M059J (cell line): ENCODE measurements at regions not wholly inside any gene's neighbourhood (a gene's known extent, or its start where the extent isn't known, plus 50 kb on each side); places are given as distances from the start of the nearest gene placed in this dataset.
A peak's percentile ranks its signal among the peaks of the same experiment; 100 is the strongest.

Source experiments
- DNase-seq: peaks from one replicate; pipeline ENCODE4 v3.0.0-alpha.2; 2012; ENCODE audit warnings: low read depth

DNA sequence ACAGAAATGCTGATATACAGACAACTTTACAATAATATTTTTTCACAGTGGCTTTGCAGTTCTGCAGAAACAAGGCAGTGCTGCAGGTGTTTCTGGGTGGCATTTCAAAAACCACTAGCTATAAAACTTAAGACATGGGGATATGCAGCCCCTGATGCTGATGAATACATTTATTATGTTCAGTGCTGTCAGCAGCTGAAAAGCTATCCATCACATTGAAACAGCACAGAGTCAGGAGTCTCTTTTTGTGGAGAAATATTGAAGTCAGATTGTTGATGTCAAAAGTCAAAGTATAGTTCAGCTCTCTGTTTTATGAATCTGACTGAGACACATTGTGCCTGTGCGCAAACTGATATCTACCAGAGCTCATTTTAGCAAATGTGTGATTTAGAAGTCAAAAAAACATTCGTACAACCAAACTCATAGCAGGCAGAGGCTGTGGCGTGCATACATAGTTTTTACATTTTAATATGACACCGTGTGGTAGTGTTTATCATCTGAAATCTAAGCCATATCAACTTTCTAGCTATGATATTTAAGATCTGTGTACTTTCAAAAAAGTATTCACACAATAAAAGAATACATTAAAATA, 467.6 kb downstream of the PRKD1 start:
- DNase-seq = no peak

DNA sequence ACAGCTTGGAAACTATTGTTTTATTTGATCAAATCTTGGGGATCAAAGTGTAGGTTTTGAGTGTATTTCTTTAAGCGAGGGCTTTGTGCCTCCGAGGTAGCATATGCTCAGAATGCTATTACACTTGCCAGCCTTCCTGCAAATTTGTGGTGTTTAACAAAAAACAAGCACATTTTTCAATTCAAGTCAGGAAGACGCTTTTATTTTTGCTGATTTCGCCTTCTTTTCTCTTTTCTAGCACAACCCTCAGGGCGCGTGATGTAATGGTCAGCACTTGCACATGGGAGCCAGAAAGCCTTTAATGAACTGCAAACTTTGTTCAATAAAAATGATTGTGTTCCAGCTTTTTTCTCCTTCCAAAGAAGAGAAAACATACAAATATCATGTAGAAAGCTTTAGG, 466.5 kb downstream of the PRKD1 start:
- no peak for DNase-seq

DNA sequence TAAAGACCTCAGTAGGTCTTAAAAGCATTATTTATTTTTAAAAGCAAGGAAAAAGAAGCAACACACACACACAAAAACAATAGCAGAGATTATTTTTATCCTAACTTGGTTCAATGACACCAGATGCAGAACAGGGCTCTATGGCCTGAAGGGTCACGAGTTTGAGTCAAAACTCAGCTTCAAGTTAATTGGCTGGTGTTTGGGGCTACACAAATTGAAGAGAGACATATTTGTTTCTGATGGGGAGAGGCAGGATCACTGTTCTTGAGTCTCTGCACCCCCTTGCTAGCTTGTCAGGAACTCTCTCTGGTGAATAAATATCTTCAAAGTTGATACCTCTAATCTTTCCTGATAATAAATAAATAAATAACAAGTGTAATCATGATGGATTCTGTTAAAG, 466.1 kb downstream of the PRKD1 start:
- no peak for DNase-seq

DNA sequence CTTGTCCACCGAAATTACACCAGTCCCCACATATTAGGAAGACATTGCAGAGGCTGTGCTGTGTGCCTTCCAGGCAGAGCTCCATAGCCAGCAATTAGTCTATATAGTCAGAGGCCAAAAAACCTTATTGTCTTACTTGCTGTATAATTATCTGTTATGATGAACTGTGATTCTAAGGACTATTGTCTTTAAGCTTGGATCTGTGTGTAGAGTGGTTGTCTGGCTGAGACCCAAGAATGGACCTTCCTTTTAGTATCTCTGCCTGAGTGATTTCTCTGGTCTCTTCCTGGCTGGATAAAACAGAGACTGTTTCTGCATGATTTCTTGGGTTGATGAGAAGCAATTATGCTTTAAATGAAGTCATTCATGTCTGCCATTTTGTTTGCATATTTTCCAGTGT, 465.3 kb downstream of the PRKD1 start:
- DNase-seq = no peak

DNA sequence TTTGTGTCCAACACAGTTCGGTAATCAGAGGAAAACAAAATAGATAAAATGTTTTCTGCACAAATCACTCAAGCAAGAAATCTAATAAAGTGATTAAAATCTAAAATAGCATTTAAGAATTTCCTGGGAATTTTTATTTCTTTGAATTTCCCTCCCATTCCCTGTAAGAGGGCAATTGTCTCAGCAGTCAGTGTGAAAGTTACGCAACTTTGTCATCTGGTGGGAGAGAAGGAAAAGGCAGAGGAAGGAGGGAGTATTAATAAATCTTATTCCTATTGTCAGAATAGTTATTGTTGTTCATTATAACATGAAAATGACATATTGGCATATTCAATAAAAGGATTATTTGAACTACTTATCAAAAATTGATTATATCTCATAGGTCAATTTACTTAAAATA, 464.9 kb downstream of the PRKD1 start:
- DNase-seq = no peak

DNA sequence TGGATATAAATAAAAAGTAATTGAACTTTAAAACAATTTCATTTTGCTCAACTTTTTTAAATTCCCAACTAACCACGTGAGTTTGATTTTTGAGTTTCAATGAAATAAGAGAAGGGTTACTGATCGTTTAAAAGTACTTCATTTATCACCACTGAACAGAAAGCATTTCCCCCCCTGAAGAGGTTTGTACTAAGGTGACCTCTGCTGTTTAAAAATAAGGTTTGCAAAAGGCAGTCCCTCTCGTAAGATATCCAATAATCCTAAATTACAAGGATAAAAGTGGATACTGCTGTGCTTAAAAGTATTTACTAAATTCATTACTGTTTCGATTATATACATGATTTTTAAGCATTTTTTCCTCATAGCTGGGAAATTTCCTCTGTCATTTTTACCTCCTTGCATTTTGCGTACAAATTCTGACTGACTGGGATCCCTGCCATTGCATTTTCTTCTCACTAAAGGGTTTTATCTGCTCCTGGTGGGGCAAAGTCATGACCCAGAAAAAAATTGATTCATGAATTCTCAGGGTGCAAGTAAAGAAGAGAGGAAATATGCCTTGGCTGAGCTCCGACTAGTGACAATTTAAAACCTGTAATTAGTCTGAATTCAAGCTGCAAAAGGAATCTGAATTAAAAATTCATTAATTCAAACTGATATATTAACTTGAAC, 463.8 kb downstream of the PRKD1 start:
- peak; percentile 42 for DNase-seq

DNA sequence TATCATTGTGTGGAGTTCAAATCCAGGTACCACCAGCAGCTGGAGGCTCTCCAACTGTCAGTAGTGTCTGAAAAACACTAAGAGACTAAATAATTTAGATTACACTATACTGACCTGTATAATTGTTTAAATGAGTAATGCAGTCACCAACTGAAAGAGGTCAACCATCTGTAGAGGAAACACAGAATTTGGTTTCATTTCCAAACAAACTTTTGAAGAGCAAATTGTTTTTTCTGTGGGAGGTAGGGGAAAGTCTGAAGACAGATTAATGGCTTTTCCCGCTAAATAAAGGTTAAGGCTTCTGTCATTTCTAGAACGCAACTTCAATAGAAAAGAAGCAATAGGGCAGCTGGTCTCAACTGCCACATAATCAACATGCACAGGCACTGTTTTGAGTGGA, 462.6 kb downstream of the PRKD1 start:
- peak; percentile 33 for DNase-seq

DNA sequence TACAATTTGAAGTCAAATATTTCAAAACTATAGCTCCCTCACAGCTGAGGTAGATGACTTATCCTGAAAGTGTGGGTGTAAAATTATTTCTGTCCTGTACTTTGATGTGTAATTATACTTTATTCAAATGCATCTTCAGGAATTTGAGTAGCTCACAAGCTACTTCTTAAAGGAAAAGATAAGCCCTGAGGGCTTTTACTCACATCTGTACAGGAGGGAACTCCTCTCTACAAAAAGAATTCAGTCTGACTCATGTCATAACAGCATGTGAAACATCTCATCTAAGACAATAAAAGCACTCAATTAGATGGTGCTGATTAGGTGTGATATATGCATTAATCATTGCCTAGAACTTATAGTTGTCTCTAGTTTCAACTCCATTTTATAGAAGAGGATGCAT, 452.0 kb downstream of the PRKD1 start:
- peak; percentile 86 for DNase-seq

DNA sequence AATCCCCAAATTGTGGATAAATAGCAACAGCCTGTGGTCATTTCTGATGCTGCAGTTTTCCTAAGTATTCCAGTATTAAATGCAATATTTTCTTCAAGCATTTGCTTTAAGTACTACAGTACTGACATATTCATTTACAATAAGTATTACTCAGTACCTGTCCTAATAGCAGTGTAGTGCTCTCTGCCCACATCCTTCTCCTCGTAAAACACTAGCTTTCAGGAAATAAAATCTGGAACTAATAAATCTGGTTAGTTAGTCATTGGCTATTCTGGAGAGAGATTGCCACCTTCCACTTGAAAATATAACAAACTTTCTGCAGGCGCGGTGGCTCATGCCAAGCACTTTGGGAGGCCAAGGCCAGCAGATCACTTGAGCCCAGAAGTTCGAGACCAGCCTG, 441.5 kb downstream of the PRKD1 start:
- DNase-seq = peak; percentile 62

DNA sequence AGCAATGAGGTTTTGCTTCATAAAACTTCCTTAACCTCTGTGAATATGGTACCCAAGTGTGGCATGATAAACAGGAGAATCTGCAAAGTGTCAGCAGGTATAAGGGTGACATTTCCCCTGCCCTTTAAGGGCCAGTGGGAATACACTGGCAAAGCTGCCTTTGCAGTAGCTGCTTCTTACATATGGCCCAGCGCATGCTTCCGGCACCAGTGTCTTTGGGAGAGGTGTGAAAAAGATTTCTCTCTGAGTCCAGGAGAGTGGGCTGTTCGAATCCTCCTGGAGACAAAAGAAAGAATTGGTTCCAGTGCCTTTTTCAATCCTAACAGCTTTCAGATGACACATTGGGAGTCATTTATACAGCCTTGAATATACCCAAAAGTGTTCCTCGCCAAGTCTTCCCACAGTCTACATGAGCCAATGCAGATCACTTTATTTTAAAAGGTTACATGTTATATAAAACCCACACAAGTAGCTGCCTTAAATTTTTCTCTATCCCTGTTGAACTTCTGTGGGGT, 437.7 kb downstream of the PRKD1 start:
- no peak for DNase-seq

DNA sequence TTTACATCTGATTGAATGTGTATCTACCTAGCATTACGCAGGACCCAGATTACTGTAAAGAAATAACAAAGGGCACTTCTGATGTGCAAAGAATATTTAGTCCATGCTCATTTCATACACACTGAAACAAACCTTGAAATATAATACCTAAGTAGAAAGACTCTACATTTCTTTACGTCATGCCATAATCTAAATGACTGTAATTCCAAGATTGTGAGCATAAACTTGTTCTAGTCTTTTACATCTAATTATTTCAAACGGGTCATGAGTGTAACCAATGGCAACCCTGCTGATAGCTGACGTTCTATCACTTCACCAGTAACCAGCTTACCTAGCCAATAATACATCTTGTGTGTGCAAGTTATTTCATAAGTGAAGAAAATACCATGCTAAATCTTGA, 433.8 kb downstream of the PRKD1 start:
- no peak for DNase-seq

DNA sequence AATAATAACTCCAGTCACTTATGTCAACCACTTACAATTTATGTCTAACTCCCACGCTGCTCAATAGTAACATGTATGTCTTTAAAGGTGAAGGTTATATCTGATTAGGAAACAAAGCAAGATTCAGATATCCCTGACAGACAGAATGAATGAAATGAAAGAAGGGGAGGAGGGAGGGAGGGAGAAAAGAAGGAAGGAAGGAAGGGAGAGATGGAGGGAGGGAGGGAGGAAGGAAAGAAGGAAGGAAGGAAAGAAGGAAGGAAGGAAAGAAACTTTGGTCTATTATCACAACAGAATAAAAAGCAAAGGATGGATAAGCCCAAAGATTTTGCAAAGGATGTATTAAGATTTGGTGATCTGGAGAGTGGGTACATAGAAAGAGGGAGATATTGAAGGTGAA, 433.3 kb downstream of the PRKD1 start:
- no peak for DNase-seq

DNA sequence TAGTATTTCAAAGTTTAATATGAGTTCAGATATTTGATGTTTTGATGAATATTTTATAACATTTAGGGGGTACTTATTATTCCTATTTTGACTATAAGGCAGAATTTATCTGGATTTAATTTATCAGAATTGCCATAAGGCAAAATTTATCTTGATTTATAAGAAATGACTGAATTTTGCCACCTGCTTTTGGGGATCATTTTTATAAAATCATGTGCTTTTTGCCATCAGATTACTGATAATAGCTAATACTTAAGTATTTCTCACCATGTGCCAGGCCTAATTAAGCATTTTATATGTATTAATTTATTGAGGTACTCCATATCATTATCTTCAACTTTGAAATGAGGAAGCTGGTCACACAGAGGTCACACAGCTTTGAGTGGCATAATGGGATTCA, 423.7 kb downstream of the PRKD1 start:
- no peak for DNase-seq

DNA sequence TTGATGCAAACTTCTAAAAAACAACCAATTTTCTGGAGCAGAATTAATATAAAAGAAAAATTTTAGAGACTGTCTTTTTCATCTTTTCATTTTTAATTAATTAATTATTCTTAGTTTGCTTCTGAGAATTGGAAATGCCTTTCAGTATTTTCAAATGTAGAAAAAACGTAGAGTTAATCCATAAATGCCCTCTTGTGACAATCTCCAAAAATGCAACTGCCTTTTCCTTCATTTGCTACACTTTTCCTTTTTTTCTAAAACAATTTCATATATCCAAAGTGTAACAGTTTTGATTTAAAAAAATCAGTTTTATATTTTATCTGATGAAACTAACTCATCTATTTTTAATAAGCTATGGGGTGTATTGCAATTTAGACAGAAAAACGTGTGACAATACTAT, 409.3 kb downstream of the PRKD1 start:
- peak; percentile 24 for DNase-seq

DNA sequence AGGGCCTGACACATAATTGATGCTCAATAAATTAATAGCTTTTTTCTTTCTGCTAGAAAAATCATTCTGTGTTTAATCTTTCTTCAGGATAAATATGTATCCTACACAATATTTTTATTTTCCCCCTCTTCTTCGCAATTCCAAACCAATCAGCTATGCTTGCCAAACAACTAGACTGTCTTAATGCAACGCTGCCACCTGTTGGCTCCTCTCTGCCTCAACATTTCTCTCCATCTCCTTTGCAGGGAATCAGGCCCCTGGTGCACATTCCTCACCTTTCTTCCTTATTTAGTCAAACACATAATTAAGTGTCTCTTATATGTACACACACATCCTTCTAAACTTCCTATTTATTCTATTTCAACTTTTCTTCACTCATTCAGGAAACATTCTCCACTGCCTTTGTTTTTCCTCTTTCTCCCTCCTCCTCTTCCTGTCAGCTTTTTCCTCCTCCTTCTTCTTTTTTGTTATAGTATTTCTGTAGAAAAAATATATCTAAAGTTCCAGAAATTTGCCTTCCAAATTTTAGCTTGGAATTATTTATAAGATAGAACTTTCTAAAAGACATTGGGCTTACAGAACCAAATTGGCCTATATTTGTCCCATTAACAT, 406.0 kb downstream of the PRKD1 start:
- DNase-seq = peak; percentile 41
